K562 (cell line): ENCODE measurements at regions not wholly inside any gene's neighbourhood (a gene's known extent, or its start where the extent isn't known, plus 50 kb on each side); places are given as distances from the start of the nearest gene placed in this dataset.

Experiments
- MYC ChIP-seq, 2 experiments: fragments of 250-450 bp in 1 of 2; sonication (Bioruptor Pico) in 1 of 2; IDR thresholded peaks; 2 replicates each; pipeline versions ENCODE4 v1.5.1 to v1.6.1; 2012 to 2021; ENCODE audit warnings: low read depth in 2 of 2, borderline replicate concordance in 1 of 2, improper control_type of control experiment in 1 of 2, low read length in 1 of 2, mild to moderate bottlenecking in 1 of 2, moderate library complexity in 1 of 2
- POLR2AphosphoS2 ChIP-seq: IDR thresholded peaks from 2 replicates; pipeline ENCODE4 v1.6.1; 2012; ENCODE audit warnings: low read length, improper control_type of control experiment
- RFX5 ChIP-seq: IDR thresholded peaks from 2 replicates; pipeline ENCODE4 v1.6.1; 2011; ENCODE audit warnings: low read depth, mild to moderate bottlenecking, improper control_type of control experiment, low read length
- ZNF239 ChIP-seq: fragments of 250-450 bp; sonication (Bioruptor Pico); IDR thresholded peaks from 2 replicates; pipeline ENCODE4 v1.4.0; 2020; ENCODE audit warnings: mild to moderate bottlenecking
- ZNF24 ChIP-seq: fragments of 450-650 bp; IDR thresholded peaks from 2 replicates; pipeline ENCODE4 v1.6.1; 2016
- ZNF253 ChIP-seq: fragments of 250-450 bp; sonication (Bioruptor Pico); conservative IDR thresholded peaks from 2 replicates; pipeline ENCODE4 v1.6.1; 2021; ENCODE audit warnings: mild to moderate bottlenecking
- TF ChIP-seq, protein P1 (sequence below), 2 experiments: IDR thresholded peaks; 2 replicates each; pipeline ENCODE4 v1.6.1; 2011; ENCODE audit warnings: borderline replicate concordance in 1 of 2, control low read depth in 1 of 2, low read depth in 1 of 2, low read length in 1 of 2, mild to moderate bottlenecking in 1 of 2, mixed read lengths in 1 of 2, moderate library complexity in 1 of 2; ENCODE audit not compliant: insufficient read depth in 1 of 2, insufficient read length in 1 of 2, poor library complexity in 1 of 2, severe bottlenecking in 1 of 2; ENCODE audit errors: extremely low read depth in 1 of 2
- TF ChIP-seq, protein P2 (sequence below), 3 experiments: IDR thresholded peaks in 2 of 3; conservative IDR thresholded peaks in 1 of 3; 2 replicates each; pipeline ENCODE4 v1.5.1; 2011 to 2012; ENCODE audit warnings: low read length in 3 of 3, mild to moderate bottlenecking in 3 of 3, control low read depth in 2 of 3, improper control_type of control experiment in 1 of 3, inconsistent platforms in 1 of 3, low read depth in 1 of 3, mixed read lengths in 1 of 3, moderate library complexity in 1 of 3; ENCODE audit not compliant: insufficient read depth in 2 of 3
- TF ChIP-seq, protein P3 (sequence below): sonication (generic); formaldehyde crosslinking; IDR thresholded peaks from 2 replicates; pipeline ENCODE4 v1.8.1; 2022; ENCODE audit warnings: missing genetic modification reagents

- TF ChIP-seq, protein P1, sequence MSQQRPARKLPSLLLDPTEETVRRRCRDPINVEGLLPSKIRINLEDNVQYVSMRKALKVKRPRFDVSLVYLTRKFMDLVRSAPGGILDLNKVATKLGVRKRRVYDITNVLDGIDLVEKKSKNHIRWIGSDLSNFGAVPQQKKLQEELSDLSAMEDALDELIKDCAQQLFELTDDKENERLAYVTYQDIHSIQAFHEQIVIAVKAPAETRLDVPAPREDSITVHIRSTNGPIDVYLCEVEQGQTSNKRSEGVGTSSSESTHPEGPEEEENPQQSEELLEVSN (IDR thresholded peaks at IDR 0.05; ENCODE audit: borderline replicate concordance in 1 of 2, extremely low read depth in 1 of 2, insufficient read depth in 1 of 2, insufficient read length in 1 of 2, low read depth in 1 of 2, low read length in 1 of 2, poor library complexity in 1 of 2, severe bottlenecking in 1 of 2), result no peak
- TF ChIP-seq RFX5, result no peak
- TF ChIP-seq POLR2AphosphoS2, result no peak
- TF ChIP-seq MYC (IDR thresholded peaks at IDR 0.05; ENCODE audit: low read depth, low read length), result no peak
- TF ChIP-seq MYC (CRISPR knock-in tag; IDR thresholded peaks at IDR 0.05; ENCODE audit: borderline replicate concordance, low read depth), result no peak
- TF ChIP-seq, protein P2, sequence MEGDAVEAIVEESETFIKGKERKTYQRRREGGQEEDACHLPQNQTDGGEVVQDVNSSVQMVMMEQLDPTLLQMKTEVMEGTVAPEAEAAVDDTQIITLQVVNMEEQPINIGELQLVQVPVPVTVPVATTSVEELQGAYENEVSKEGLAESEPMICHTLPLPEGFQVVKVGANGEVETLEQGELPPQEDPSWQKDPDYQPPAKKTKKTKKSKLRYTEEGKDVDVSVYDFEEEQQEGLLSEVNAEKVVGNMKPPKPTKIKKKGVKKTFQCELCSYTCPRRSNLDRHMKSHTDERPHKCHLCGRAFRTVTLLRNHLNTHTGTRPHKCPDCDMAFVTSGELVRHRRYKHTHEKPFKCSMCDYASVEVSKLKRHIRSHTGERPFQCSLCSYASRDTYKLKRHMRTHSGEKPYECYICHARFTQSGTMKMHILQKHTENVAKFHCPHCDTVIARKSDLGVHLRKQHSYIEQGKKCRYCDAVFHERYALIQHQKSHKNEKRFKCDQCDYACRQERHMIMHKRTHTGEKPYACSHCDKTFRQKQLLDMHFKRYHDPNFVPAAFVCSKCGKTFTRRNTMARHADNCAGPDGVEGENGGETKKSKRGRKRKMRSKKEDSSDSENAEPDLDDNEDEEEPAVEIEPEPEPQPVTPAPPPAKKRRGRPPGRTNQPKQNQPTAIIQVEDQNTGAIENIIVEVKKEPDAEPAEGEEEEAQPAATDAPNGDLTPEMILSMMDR (IDR thresholded peaks at IDR 0.05 in 2 of 3, conservative IDR thresholded peaks at IDR 0.05 in 1 of 3; ENCODE audit: insufficient read depth in 2 of 3, low read depth in 1 of 3, low read length in 3 of 3), result no peak
- TF ChIP-seq ZNF24, result no peak
- no peak for TF ChIP-seq ZNF239 (CRISPR knock-in tag)
- TF ChIP-seq, protein P3, sequence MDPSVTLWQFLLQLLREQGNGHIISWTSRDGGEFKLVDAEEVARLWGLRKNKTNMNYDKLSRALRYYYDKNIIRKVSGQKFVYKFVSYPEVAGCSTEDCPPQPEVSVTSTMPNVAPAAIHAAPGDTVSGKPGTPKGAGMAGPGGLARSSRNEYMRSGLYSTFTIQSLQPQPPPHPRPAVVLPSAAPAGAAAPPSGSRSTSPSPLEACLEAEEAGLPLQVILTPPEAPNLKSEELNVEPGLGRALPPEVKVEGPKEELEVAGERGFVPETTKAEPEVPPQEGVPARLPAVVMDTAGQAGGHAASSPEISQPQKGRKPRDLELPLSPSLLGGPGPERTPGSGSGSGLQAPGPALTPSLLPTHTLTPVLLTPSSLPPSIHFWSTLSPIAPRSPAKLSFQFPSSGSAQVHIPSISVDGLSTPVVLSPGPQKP (CRISPR knock-in tag), result no peak
- TF ChIP-seq ZNF253 (CRISPR knock-in tag), result no peak
Measured at GRCh38 chr13:99085808-99086266, 108.0 kb upstream of the DOCK9 start.
